GM12874 (cell line): ENCODE measurements at regions not wholly inside any gene's neighbourhood (a gene's known extent, or its start where the extent isn't known, plus 50 kb on each side); places are given as distances from the start of the nearest gene placed in this dataset.
A peak's percentile ranks its signal among the peaks of the same experiment; 100 is the strongest.

Experiments used
- TF ChIP-seq, protein P1 (sequence below): IDR thresholded peaks from 2 replicates; pipeline ENCODE4 v1.5.1; 2011; ENCODE audit warnings: low read depth, mild to moderate bottlenecking, control low read depth, low read length, moderate library complexity; ENCODE audit not compliant: insufficient read depth

DNA sequence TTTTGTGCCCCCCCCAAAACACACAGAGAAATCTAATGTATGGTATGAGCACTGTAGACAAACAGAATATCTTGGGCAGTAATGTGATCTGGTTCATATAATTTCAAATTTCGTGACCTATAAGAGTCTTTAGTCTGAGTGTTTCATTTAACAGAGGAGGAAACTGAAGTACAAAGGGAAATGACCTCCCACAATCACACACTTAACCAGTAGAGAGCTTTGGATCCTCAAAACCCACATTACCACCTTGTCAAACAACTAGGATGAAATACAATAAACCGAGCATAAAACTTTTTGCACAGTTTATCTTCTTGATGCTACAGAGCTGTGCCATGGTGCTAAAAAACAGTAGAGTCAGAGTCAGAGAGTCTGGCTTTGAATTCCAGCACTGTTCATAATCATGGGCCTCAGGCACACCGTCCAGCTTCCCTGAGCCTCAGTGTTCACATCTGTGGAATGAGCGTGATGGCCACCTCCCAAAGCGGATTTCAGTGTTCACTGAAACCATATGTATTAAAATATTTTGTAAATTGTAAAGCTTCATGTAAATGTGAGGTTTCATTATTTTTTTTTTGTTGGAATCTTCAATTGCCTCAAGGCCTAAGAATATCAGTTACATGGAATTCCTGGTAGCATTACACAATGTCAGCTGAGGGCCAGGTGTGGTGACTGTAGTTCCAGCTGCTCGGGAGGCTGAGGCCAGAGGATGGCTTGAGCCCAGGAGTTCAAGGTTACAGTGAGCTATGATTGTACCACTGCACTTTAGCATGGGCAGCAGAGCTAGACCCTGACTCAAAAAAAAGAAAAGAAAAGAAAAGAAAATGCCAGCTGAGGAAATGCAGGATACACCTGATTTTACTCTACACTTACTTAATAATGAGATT is 126.4 kb upstream of the FRY start:
- TF ChIP-seq, protein P1, sequence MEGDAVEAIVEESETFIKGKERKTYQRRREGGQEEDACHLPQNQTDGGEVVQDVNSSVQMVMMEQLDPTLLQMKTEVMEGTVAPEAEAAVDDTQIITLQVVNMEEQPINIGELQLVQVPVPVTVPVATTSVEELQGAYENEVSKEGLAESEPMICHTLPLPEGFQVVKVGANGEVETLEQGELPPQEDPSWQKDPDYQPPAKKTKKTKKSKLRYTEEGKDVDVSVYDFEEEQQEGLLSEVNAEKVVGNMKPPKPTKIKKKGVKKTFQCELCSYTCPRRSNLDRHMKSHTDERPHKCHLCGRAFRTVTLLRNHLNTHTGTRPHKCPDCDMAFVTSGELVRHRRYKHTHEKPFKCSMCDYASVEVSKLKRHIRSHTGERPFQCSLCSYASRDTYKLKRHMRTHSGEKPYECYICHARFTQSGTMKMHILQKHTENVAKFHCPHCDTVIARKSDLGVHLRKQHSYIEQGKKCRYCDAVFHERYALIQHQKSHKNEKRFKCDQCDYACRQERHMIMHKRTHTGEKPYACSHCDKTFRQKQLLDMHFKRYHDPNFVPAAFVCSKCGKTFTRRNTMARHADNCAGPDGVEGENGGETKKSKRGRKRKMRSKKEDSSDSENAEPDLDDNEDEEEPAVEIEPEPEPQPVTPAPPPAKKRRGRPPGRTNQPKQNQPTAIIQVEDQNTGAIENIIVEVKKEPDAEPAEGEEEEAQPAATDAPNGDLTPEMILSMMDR = no peak

DNA sequence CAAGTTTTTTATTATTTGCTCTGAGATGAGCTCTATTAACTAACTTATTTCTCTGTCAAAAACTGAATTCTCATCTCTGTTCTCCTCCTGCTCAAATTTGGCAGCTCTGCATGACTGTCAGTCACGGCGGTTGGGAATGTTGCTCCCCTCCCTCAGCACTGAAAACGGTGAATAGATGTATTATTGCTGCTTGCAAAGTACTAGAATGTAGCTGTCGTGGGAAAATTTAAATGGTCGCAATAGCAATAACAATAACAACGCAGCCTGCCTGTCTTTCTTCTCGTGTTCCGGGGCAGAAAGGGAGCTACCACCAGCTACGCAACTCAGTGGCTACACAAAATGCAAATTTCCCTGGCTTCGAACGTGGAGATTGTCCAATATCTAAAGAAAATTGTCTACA is 125.6 kb upstream of the FRY start:
- TF ChIP-seq, protein P1 = no peak

DNA sequence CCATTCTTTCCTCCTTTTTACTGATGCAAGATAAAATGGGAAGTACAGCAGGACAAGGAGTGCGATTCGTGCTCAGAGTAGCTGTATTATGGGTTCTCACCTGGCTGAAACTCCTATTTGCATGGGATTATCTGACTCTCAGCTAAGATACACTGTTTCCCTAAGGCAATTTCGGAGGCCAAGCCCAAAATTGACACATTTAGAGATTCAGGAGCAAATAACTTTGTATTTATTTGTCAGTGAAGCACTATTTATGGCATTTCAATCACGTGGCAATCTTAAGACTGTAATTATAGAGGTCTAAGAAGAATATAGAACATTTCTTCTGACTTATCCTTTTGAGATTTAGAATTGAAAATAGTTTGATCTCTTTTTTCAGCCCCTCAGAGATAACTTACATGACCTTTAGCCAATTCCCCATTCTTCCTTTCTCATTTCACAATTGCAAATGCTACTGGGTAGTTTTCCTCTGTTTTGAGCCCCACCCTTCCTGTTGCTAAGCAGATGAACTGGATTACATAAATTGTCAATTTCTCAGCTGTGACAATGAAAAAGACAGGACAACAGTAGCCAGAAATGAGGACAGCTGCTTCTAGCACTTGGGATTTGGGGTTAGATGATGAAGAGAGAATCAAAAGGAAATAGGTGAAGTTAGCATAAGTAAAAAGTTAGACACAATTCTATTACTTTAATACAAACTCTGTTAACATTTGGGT is 122.7 kb upstream of the FRY start:
- TF ChIP-seq, protein P1 = no peak

DNA sequence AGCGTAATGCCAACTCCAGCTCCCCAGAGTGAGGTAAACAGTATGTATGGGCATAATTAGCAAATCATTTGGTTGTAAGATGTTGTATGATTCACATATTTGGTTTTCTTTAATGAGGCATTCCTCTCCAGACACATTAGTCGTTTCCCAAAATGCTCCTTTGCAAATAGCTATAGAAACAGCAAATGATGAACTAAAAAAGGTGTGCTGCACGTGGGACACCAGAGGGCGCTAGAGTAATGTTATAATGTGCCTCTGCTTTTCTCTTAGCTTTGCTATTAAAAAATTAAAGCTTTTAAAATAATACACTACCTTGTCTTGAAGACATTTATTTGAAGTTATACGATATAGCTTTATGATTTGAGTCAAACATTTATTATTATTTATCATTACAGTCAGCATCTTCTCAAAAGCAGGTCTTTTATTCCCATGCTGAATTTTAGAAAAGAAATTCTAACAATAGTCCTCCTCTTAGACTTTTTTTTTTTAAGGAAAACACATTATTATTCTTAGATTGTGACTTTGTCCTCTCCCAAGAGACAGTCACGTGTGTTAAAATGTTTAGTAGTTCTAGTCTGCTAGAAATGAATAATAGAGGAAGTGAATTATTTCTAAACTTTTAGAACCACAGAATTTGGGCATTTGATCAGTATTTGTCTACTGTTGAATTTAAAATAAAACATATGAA is 121.6 kb upstream of the FRY start:
- TF ChIP-seq, protein P1 = peak; percentile 71

DNA sequence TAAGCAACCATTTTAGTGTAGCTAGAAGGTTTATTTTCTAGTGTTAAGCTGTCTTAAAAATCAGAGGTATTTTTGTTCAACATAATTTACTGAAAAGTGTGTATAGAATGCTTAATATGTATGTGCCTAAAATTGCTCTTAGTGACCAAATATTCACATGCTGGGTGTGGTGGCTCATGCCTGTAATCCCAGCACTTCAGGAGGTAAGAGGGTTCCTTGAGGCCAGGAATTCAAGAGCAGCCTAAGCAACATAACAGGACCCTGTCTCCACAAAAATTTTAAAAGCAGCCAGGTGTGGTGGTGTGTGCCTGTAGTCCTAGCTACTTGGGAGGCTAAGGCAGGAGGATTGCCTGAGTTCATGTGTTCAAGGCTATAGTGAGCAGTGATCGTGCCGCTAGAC is 120.9 kb upstream of the FRY start:
- TF ChIP-seq, protein P1 = no peak

DNA sequence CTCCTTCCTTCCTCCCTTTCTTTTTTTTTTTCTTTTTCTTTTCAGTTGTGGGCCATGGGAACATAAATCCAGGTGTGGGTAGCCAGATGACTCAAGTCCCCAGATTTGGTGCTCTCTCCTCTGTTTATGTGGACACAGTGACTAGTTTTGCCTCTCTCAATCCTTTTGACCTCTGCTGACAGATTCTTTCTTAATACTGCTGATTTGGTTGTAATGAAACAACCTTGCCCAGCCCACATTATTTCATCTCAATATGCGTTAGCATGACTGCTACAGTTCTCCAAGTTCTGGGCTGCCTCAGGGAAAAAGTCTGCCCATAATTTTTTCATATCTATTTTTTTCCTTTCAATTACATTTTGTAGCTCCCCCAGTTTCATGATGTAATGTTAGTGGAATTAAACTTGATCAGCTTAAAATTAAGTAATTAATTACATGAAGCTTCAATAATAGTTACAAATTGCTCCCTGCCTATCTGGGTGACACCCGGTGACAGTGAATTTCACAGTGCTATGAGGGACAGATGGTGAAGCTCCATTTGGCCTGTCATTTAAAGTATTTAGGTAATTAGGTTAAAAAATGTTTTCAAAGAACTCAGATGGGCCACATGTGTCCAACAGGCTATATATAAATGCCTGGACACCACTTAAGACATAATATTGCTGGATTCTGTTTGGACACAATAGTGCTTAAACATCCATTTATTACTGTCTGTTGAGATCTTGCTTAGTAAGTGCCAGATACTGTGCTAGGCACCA is 118.8 kb upstream of the FRY start:
- TF ChIP-seq, protein P1 = no peak
